IPS-18a (cell line): ENCODE measurements at regions not wholly inside any gene's neighbourhood (a gene's known extent, or its start where the extent isn't known, plus 50 kb on each side); places are given as distances from the start of the nearest gene placed in this dataset.

ENCODE experiments used
- H3K27ac ChIP-seq: one replicate; pipeline ENCODE4 v1.5.1; 2013; ENCODE audit warnings: low read length
- H3K27me3 ChIP-seq: one replicate; pipeline ENCODE4 v1.6.1; 2013; ENCODE audit warnings: mild to moderate bottlenecking, low read length; ENCODE audit not compliant: control insufficient read depth, insufficient read depth
- H3K36me3 ChIP-seq: one replicate; pipeline ENCODE4 v1.6.1; 2013; ENCODE audit warnings: low read depth, low read length; ENCODE audit not compliant: control insufficient read depth
- H3K4me1 ChIP-seq: one replicate; pipeline ENCODE4 v1.6.1; 2013; ENCODE audit warnings: low read depth, low read length; ENCODE audit not compliant: control insufficient read depth
- H3K4me3 ChIP-seq: one replicate; pipeline ENCODE4 v1.5.1; 2013; ENCODE audit warnings: low read length
- H3K9ac ChIP-seq: one replicate; pipeline ENCODE4 v1.6.1; 2013; ENCODE audit warnings: mild to moderate bottlenecking, low read length, moderate library complexity
- H3K9me3 ChIP-seq: one replicate; pipeline ENCODE4 v1.6.1; 2013; ENCODE audit warnings: low read depth, low read length; ENCODE audit not compliant: control insufficient read depth

DNA sequence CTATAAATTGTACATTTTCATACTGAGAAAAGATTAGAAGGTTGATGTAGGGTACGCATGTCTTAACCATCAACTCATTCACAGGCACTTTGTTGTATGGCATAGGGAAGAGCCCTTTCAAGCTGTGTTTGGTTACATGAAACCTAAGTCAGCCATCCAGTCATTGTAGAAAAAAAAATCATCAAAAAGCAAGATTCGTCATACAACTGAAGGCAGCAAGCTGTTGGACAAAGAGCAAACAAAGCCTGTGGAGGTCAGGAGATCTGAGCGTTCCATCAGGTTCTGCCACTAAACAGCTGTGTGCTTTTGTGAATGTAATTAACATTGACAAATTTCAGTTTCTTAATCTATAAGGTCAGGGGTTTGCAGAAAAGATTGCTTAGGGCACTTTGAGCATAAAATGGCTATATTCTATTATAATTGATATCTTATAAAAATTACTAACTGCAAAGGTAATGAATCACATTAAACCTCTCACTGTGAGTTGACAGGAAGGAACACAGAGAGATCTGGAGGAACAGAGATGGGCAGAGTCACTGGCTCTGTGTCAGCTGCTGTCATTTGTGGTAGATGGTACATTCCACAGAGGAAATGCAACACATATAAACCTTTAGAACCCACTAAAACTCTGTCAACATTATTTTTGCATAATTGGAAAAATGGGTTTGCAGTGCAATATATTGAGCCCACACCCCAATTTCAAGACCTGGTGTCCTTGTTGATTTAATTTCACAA lies 66.3 kb upstream of the MYOCD start:
- Histone ChIP-seq H3K4me3 (no peak overlapping the region), H3K4me1 (no peaks in the 10 kb centered on the region), H3K9ac (no peak overlapping the region), H3K27me3 (no peaks in the 10 kb centered on the region), H3K27ac (no peak overlapping the region), H3K36me3 (no peaks in the 10 kb centered on the region), H3K9me3 (no peaks in the 10 kb centered on the region)

DNA sequence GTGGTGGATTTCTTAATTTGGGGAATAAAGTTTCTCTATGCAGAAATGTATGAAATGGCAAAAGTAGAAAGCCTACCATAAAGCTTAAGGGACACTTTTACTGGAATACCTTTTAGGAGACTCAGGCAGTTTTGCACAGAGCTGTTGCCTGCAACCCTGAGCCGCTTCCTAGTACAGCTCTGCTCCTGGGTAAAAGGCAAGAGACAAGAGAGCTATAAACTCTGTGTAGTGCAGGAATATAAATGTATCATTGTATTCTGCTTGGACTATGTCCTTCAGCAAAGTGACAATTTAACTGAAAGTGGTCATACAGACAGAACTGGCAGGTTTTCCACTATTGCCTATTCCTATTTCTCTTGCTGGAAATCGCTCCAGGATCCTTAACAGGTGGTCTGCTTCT lies 65.3 kb upstream of the MYOCD start:
- Histone ChIP-seq H3K9ac (no peak overlapping the region), H3K27ac (no peak overlapping the region), H3K4me1 (no peaks in the 10 kb centered on the region), H3K9me3 (no peaks in the 10 kb centered on the region), H3K27me3 (no peaks in the 10 kb centered on the region), H3K36me3 (no peaks in the 10 kb centered on the region), H3K4me3 (no peak overlapping the region)

GRCh38 chr17:12603566-12603965 lies 62.1 kb upstream of the MYOCD start:
- no peaks in the 10 kb centered on the region for H3K36me3 ChIP-seq
- H3K27ac ChIP-seq = no peak overlapping the region
- H3K4me1 ChIP-seq = no peaks in the 10 kb centered on the region
- H3K27me3 ChIP-seq = no peaks in the 10 kb centered on the region
- no peaks in the 10 kb centered on the region for H3K9me3 ChIP-seq
- no peak overlapping the region for H3K9ac ChIP-seq
- H3K4me3 ChIP-seq = no peak overlapping the region

GRCh38 chr17:12605222-12605621 lies 60.5 kb upstream of the MYOCD start:
- Histone ChIP-seq H3K4me1 (no peaks in the 10 kb centered on the region), H3K9ac (no peak overlapping the region), H3K36me3 (no peaks in the 10 kb centered on the region), H3K4me3 (no peak overlapping the region), H3K9me3 (no peaks in the 10 kb centered on the region), H3K27me3 (no peaks in the 10 kb centered on the region), H3K27ac (no peak overlapping the region)

DNA sequence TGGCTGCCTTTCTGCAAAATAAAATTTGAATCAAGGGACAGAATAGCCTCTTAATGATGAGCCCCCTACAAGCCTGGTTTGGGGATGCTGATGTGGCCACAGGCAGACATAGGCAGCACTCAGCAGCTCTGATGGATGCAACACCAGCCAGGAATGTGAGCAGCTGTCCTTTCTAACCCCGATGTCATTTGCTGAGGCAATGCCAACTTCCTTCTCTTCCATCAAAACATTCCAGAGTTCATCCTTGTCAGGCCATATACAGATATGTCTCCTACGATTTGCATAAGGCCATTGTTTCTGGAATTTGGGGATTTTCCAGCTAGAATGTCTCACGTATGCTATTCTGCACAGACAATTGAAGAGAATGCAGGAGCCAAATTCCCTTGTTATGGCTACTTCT lies 52.1 kb upstream of the MYOCD start:
- Histone ChIP-seq H3K4me1 (peaks cover 6% of the 10 kb centered on the region), H3K9ac (no peak overlapping the region), H3K36me3 (no peaks in the 10 kb centered on the region), H3K9me3 (no peaks in the 10 kb centered on the region), H3K27me3 (no peaks in the 10 kb centered on the region), H3K4me3 (no peak overlapping the region), H3K27ac (no peak overlapping the region)
